Breast epithelium (tissue), 4 donors: ENCODE measurements at regions not wholly inside any gene's neighbourhood (a gene's known extent, or its start where the extent isn't known, plus 50 kb on each side); places are given as distances from the start of the nearest gene placed in this dataset.

Source experiments
- DNase-seq, 2 donors: peaks; one replicate each; pipeline ENCODE4 v3.0.0-alpha.2; 2019; ENCODE audit warnings: low spot score in 2 of 2
- H3K27ac ChIP-seq, 2 donors: fragments of 200-600 bp; sonication (generic) in 1 of 2; one replicate each; pipeline ENCODE4 v1.5.1; 2016 to 2019; ENCODE audit warnings: mild to moderate bottlenecking in 1 of 2
- H3K27me3 ChIP-seq, 2 donors: fragments of 200-600 bp; sonication (generic) in 1 of 2; one replicate each; pipeline versions ENCODE4 v1.5.1 to v1.6.0; 2017 to 2019; ENCODE audit warnings: control low read depth in 1 of 2, mild to moderate bottlenecking in 1 of 2
- H3K36me3 ChIP-seq: fragments of 200-600 bp; one replicate; pipeline ENCODE4 v1.5.1; 2019
- H3K4me1 ChIP-seq, 2 donors: fragments of 200-600 bp; sonication (generic); one replicate each; pipeline ENCODE4 v1.5.1; 2016 to 2019; ENCODE audit warnings: control low read depth in 1 of 2
- H3K4me3 ChIP-seq, 3 donors: fragments of 200-600 bp; sonication (generic); 1 replicate in 2 of 3; 2 replicates in 1 of 3; pipeline ENCODE4 v1.5.1; 2016 to 2019; ENCODE audit warnings: mild to moderate bottlenecking in 3 of 3, moderate library complexity in 2 of 3
- H3K9me3 ChIP-seq, 2 donors: fragments of 200-600 bp; sonication (generic) in 1 of 2; one replicate each; pipeline ENCODE4 v1.5.1; 2016 to 2019; ENCODE audit warnings: control low read depth in 1 of 2
- POLR2A ChIP-seq: fragments of 450-650 bp; IDR thresholded peaks from one replicate; pipeline ENCODE4 v1.6.1; 2016; ENCODE audit warnings: antibody characterized with exemption, mild to moderate bottlenecking, moderate library complexity
- POLR2AphosphoS5 ChIP-seq, 3 donors: sonication (generic); formaldehyde crosslinking; IDR thresholded peaks; one replicate each; pipeline ENCODE4 v1.6.1; 2017; ENCODE audit warnings: antibody characterized with exemption in 3 of 3
- intact Hi-C: fragments of 100-400 bp; cut with DNase I; formaldehyde crosslinking; loops from one replicate; pipeline ENCODE4 v1.15.1; 2023; ENCODE audit warnings: low total_unique reads
- TF ChIP-seq, protein P1 (sequence below), 3 donors: fragments of 450-650 bp; IDR thresholded peaks; one replicate each; pipeline ENCODE4 v1.5.1; 2016 to 2017; ENCODE audit warnings: antibody characterized with exemption in 3 of 3, mild to moderate bottlenecking in 3 of 3, moderate library complexity in 3 of 3

DNA sequence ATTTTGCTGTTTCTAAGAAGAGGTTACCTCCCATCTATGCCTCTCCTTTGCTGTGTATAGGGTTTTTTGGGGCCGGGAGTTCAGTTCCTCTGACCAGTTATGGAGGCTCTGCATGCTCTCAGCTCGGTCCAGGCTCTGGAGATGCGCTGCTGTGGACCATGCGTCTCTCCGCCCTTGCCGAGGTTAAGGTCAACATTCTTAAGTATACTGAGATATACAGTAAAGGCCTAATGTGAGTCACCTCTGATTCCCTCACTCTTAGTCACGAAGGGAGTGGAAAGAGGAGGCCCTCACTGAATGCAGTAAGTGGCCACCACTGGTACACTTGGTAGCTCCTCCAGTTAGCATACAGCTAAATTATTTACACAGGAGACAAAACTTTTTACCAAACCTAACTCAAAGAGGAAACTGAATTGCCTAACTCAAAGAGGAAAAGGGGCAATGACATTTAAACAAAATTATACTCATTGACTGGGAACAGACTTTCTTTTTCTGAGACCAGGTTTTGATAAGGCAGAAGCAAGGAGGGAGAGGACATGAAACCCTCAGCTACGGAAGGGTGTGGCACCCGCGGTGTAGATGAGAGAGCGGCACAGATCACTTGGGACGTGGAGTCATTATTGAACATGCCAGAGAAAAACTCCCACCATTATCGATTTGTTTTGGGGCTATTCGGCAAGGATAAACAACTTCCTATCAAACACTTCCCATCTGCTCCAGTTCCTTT, 98.7 kb downstream of the COPS8 start:
- TF ChIP-seq, protein P1, sequence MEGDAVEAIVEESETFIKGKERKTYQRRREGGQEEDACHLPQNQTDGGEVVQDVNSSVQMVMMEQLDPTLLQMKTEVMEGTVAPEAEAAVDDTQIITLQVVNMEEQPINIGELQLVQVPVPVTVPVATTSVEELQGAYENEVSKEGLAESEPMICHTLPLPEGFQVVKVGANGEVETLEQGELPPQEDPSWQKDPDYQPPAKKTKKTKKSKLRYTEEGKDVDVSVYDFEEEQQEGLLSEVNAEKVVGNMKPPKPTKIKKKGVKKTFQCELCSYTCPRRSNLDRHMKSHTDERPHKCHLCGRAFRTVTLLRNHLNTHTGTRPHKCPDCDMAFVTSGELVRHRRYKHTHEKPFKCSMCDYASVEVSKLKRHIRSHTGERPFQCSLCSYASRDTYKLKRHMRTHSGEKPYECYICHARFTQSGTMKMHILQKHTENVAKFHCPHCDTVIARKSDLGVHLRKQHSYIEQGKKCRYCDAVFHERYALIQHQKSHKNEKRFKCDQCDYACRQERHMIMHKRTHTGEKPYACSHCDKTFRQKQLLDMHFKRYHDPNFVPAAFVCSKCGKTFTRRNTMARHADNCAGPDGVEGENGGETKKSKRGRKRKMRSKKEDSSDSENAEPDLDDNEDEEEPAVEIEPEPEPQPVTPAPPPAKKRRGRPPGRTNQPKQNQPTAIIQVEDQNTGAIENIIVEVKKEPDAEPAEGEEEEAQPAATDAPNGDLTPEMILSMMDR (IDR thresholded peaks at IDR 0.05): no peak
- TF ChIP-seq POLR2AphosphoS5 (IDR thresholded peaks at IDR 0.05): no peak
- no peak for TF ChIP-seq POLR2A
- Histone ChIP-seq H3K27me3 (no peaks in the 10 kb centered on the region), H3K4me1 (no peaks in the 10 kb centered on the region), H3K36me3 (no peaks in the 10 kb centered on the region), H3K27ac (peak overlapping the region in 1 of 2 donors; percentile 14), H3K9me3 (no peaks in the 10 kb centered on the region), H3K4me3 (no peak overlapping the region)
- intact Hi-C loops: no loop called here
- DNase-seq: no peak

DNA sequence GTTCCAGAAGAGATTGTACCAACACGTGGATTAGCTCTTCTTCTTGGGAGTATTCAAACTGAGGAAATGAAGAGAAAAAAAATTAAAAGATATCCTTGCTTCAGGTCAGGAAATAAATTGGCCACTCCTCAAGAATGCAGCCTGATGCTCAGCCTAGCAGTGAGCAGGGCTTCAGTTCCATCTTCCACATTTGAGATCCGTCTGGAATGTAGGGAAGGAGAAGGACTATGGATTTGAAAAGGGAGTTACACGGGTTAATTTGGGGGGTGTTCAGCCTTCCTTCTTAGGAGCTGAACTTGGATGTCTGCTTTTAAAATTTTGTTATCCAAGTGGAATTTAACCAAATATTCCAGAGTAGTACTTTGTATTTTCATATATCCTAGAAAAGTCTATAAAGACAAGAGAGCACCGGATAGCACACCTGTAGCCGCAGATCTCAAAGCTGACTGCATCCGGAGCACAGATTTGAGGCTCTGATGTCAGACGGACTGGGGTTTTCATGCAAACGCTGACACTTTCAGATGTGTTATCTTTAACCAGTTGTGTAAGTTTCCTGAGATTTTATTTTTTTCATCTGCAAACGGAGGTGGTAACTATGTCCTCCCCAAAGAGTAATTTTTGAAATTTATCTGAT, 99.3 kb downstream of the COPS8 start:
- TF ChIP-seq POLR2A (no peak), POLR2AphosphoS5 (IDR thresholded peaks at IDR 0.05) (no peak)
- TF ChIP-seq, protein P1 (IDR thresholded peaks at IDR 0.05): no peak
- DNase-seq: no peak
- H3K4me1 ChIP-seq: no peaks in the 10 kb centered on the region
- H3K36me3 ChIP-seq: no peaks in the 10 kb centered on the region
- intact Hi-C loops: no loop called here
- H3K27ac ChIP-seq: peak overlapping the region in 1 of 2 donors; percentile 14
- no peaks in the 10 kb centered on the region for H3K9me3 ChIP-seq
- no peak overlapping the region for H3K4me3 ChIP-seq
- H3K27me3 ChIP-seq: no peaks in the 10 kb centered on the region

DNA sequence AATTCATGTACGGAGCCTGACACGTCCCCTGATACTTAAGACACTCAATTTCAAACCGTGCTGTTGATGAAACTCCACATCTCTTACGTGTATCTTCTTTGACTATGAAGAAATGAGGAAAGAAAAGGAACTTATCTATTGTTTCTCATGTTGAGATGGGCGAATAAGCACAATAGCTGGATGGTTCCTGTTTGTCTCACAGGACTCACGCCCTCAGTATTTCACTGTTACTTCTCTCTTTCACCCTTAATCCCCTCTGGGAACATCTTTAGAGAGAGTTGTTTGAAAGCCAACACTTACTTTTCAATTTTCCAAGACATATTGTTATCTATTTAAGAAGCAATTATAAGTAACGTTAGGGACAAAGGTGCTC, 99.8 kb downstream of the COPS8 start:
- no peak overlapping the region for H3K27ac ChIP-seq
- TF ChIP-seq POLR2AphosphoS5 (IDR thresholded peaks at IDR 0.05) (no peak), POLR2A (no peak)
- TF ChIP-seq, protein P1 (IDR thresholded peaks at IDR 0.05): no peak
- no peaks in the 10 kb centered on the region for H3K4me1 ChIP-seq
- intact Hi-C loops: no loop called here
- no peak overlapping the region for H3K4me3 ChIP-seq
- no peaks in the 10 kb centered on the region for H3K36me3 ChIP-seq
- H3K9me3 ChIP-seq: no peaks in the 10 kb centered on the region
- no peak for DNase-seq
- H3K27me3 ChIP-seq: no peaks in the 10 kb centered on the region

DNA sequence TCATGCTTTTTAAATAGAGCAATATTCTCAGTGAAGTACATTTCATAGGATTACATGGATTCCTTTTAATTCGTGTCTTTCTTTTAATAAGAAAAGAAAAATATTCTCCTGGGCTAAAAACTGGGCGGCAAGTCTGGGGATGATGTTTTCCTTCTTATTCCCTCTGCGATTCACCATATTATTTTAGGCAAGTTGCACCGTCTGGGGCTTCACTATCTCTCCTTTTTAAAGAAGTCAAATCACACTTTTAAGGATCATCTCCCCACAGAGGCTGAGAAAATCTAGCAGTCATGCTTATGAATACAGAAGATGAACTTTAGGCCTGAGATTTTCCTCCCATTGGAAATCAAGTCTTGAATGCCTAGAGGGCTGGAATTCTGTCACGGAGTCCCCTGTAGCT, 104.1 kb downstream of the COPS8 start:
- DNase-seq: no peak
- Histone ChIP-seq H3K4me3 (no peak overlapping the region), H3K27me3 (no peaks in the 10 kb centered on the region), H3K27ac (no peak overlapping the region), H3K4me1 (no peaks in the 10 kb centered on the region), H3K9me3 (no peaks in the 10 kb centered on the region), H3K36me3 (no peaks in the 10 kb centered on the region)
- TF ChIP-seq, protein P1 (IDR thresholded peaks at IDR 0.05): no peak
- no peak for TF ChIP-seq POLR2A
- TF ChIP-seq POLR2AphosphoS5 (IDR thresholded peaks at IDR 0.05): no peak
- intact Hi-C loops: loop anchor here (2.0 kb wide), 1 partner anchor 55 kb away; no protein-coding TSS in a partner anchor

DNA sequence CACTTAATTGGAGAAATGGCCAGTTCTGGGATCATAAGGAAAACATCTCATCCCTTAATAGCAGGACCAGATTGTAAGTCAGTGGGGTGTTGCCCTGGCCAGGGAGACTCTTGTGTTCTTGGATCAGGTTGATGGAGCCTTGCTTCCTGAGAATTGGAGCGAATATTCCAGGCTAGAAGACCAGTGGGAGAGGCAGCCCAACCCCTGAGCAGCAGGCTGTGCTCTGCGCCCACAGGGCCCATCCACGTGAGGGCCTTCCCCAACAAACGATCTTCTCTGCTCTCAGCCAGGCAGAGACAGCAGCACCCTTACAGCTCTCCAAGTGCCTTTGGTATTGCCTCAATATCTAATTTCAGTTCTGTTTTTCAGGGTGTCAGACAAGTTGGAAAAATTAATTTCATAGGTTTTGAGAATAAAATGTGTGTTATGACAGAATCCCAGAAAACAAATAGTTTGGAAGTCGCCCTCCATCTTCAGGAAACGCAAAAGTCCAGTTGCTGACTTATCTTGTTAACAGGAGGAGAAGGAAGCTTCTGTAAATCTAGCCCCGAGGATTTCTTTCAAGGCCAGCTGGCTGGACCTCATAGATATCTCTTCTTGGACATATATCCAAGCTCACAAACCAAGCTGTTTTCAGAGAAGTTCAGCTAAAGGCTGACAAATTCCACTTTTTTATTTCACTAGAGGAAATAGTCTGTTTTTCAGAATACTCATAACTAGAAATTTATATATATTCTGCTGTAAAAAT, 105.5 kb downstream of the COPS8 start:
- intact Hi-C loops: loop anchor here (2.0 kb wide), 1 partner anchor 56 kb away; no protein-coding TSS in a partner anchor
- Histone ChIP-seq H3K27ac (peak overlapping the region; percentile 48 to 88), H3K27me3 (no peaks in the 10 kb centered on the region), H3K4me3 (no peak overlapping the region), H3K9me3 (no peaks in the 10 kb centered on the region), H3K36me3 (no peaks in the 10 kb centered on the region), H3K4me1 (no peaks in the 10 kb centered on the region)
- TF ChIP-seq, protein P1 (IDR thresholded peaks at IDR 0.05): no peak
- DNase-seq: no peak
